Fibroblast of villous mesenchyme (primary cell): ENCODE measurements at regions not wholly inside any gene's neighbourhood (a gene's known extent, or its start where the extent isn't known, plus 50 kb on each side); places are given as distances from the start of the nearest gene placed in this dataset.
"Not testable (repeated sequence)": the region's sequence is repeated elsewhere in the genome, so short reads cannot be mapped to it uniquely, and the experiment has no call there.

Experiments
- DNase-seq: peaks from one replicate; pipeline ENCODE4 v3.0.0-alpha.2; 2010; ENCODE audit warnings: low read depth
- H3K4me3 ChIP-seq: 2 replicates; pipeline ENCODE4 v1.5.1; 2011; ENCODE audit warnings: low read depth, mild to moderate bottlenecking, low read length
- TF ChIP-seq, protein P1 (sequence below): IDR thresholded peaks from 2 replicates; pipeline ENCODE4 v1.5.1; 2012; ENCODE audit warnings: low read depth, mild to moderate bottlenecking, low read length; ENCODE audit not compliant: insufficient read depth

GRCh38 chr13:69264362-69265334 is 843.0 kb upstream of the ATXN8OS start:
- no peak overlapping the region for H3K4me3 ChIP-seq
- no peak for DNase-seq
- TF ChIP-seq, protein P1, sequence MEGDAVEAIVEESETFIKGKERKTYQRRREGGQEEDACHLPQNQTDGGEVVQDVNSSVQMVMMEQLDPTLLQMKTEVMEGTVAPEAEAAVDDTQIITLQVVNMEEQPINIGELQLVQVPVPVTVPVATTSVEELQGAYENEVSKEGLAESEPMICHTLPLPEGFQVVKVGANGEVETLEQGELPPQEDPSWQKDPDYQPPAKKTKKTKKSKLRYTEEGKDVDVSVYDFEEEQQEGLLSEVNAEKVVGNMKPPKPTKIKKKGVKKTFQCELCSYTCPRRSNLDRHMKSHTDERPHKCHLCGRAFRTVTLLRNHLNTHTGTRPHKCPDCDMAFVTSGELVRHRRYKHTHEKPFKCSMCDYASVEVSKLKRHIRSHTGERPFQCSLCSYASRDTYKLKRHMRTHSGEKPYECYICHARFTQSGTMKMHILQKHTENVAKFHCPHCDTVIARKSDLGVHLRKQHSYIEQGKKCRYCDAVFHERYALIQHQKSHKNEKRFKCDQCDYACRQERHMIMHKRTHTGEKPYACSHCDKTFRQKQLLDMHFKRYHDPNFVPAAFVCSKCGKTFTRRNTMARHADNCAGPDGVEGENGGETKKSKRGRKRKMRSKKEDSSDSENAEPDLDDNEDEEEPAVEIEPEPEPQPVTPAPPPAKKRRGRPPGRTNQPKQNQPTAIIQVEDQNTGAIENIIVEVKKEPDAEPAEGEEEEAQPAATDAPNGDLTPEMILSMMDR: no peak

GRCh38 chr13:69243366-69243765 is 864.3 kb upstream of the ATXN8OS start:
- DNase-seq: no peak
- no peak overlapping the region for H3K4me3 ChIP-seq
- TF ChIP-seq, protein P1: no peak

GRCh38 chr13:69234171-69234570 is 873.5 kb upstream of the ATXN8OS start:
- DNase-seq: no peak
- H3K4me3 ChIP-seq: no peak overlapping the region
- TF ChIP-seq, protein P1: no peak

DNA sequence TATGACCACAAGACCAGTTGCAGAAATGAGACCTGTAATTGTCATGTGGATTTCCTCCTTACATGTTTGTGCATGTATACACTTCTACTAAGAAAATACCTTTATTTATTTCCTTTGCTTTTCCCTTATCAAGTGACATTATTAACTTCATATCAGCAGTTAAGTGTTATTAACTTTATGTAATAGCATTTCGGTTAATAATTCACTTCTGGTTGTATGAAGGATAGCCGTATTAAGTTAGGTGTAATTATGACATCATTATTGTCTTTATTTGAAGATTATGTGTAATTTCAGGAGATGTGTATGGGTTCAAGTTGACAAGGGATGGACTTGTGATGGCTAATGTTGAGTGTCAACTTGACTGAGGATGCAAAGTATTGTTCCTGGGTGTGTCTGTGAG is 881.2 kb upstream of the ATXN8OS start:
- DNase-seq: no peak
- TF ChIP-seq, protein P1: no peak
- H3K4me3 ChIP-seq: no peak overlapping the region

DNA sequence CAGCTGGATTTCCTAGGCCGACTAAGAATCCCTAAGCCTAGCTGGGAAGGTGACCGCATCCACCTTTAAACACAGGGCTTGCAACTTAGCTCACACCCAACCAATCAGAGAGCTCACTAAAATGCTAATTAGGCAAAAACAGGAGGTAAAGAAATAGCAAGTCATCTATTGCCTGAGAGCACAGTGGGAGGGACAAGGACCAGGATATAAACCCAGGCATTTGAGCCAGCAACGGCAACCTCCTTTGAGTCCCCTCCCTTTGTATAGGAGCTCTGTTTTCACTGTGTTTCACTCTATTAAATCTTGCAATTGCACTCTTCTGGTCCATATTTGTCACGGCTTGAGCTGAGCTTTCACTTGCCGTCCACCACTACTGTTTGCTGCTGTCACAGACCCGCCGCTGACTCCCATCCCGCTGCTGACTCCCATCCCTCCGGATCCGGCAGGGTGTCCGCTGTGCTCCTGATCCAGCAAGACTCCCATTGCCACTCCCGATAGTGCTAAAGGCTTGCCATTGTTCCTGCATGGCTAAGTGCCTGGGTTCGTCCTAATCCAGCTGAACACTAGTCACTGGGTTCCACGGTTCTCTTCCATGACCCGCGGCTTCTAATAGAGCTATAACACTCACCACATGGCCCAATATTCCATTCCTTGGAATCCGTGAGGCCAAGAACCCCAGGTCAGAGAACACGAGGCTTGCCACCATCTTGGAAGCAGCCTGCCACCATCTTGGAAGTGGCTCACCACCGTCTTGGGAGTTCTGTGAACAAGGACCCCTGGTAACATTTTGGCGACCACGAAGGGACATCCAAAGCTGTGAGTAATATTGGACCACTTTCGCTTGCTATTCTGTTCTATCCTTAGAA is 885.8 kb upstream of the ATXN8OS start:
- H3K4me3 ChIP-seq, DNase-seq: not testable (repeated sequence)

DNA sequence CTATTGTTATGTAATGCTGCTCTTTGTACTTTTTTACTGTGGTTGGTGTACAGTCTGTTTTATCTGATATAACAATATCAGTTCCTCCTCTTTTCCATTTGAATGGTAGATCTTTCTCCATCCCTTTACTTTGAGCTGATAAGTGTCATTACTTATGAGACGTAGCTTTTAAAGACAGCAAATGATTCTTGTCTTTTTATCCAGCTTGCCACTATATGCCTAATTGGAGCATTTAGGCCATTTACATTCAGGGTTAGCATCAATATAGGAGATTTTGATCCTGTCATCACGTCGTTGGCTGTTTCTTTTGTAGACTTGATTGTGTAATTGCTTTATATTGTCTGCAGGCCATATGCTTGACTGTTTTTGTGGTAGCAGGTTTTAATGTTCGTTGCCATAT is 894.2 kb upstream of the ATXN8OS start:
- TF ChIP-seq, protein P1: no peak
- no peak overlapping the region for H3K4me3 ChIP-seq
- DNase-seq: no peak

- no peak overlapping the region for H3K4me3 ChIP-seq
- no peak for DNase-seq
- TF ChIP-seq, protein P1: no peak
These were observed 903.0 kb upstream of the ATXN8OS start for GRCh38 chr13:69204620-69205019.
